ENCODE measurements at regions not wholly inside any gene's neighbourhood (a gene's known extent, or its start where the extent isn't known, plus 50 kb on each side); places are given as distances from the start of the nearest gene placed in this dataset.

DNA sequence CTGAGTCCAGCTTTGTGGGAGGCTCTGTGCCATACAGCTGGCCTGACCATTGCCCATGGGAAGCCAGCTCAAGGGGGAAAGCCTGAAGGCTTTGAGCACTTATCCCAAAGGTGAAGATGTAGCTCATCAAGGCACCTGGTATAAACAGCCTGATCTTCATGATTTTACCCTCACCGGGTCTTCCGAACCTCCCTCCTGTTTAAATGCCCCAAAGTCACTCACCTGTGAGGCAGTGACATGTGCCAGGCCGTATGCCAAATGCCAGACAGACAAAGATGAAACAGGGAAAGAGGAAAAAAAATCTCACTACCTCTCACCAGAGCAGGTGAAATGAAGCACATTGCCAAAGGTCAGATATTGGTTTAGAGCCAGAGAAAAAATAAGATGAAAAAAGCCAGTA is 62.8 kb upstream of the ITSN2 start:
- TF ChIP-seq POLR2AphosphoS5 (IDR thresholded peaks at IDR 0.05) (no peak), POLR2A (IDR thresholded peaks at IDR 0.05) (no peak)
